HCT116 (cell line): ENCODE measurements at regions not wholly inside any gene's neighbourhood (a gene's known extent, or its start where the extent isn't known, plus 50 kb on each side); places are given as distances from the start of the nearest gene placed in this dataset.

Experiments used
- ATAC-seq: fragments of 200-7000 bp; cut with Tn5 transposase; 2 replicates; pipeline ENCODE4 v1.9.1; 2020; ENCODE audit warnings: mild to moderate bottlenecking, moderate library complexity
- BruUV-seq: library from RNA; stranded (reverse); fragments of 400-500 nt; replicated peaks from 2 replicates; lab custom pipeline; 2021; lab: Mats Ljungman, UMichigan
- CTCF ChIA-PET: fragments of 300-600 bp; sonication (Branson Sonifier 250); formaldehyde crosslinking; loops from one replicate; lab custom pipeline; 2021; ENCODE audit warnings: antibody characterized with exemption; lab: Charles Lee
- POLR2A ChIA-PET: fragments of 300-600, 350-600 bp; sonication (Branson Sonifier 250); formaldehyde crosslinking; loops from one replicate; lab custom pipeline; 2021; ENCODE audit warnings: antibody characterized with exemption; lab: Charles Lee
- RAD21 ChIA-PET, 2 experiments: fragments of 300-600 bp; sonication (Branson Sonifier 250); formaldehyde crosslinking; loops; one replicate each; lab custom pipeline; 2023; ENCODE audit warnings: low total read pairs in 2 of 2; ENCODE audit not compliant: uncharacterized antibody in 2 of 2, unreplicated experiment in 2 of 2, low non-redundant PET in 1 of 2; lab: Charles Lee
- DNase-seq: peaks from one replicate; pipeline ENCODE4 v3.0.0-alpha.2; 2010; ENCODE audit warnings: low read depth, low spot score
- H2AFZ ChIP-seq: fragments of 200-600 bp; shearing (Covaris generic), sonication (generic); 2 replicates; pipeline ENCODE4 v1.6.1; 2017; ENCODE audit warnings: low read depth, mixed run types, mixed read lengths, antibody characterized with exemption, low read length; ENCODE audit not compliant: poor library complexity, severe bottlenecking
- H3K27ac ChIP-seq: 2 replicates; pipeline ENCODE4 v1.5.1; 2012; ENCODE audit warnings: low read depth, low read length
- H3K27me3 ChIP-seq: fragments of 200-600 bp; sonication (generic); 2 replicates; pipeline ENCODE4 v1.6.1; 2016; ENCODE audit warnings: mixed run types, low read length, mixed read lengths; ENCODE audit not compliant: insufficient read depth
- H3K36me3 ChIP-seq, 2 experiments: fragments of 200-500 bp in 1 of 2; fragments of 200-600 bp in 1 of 2; sonication (Bioruptor generic) in 1 of 2; sonication (generic) in 1 of 2; 2 replicates each; pipeline versions ENCODE4 v1.5.1 to v1.6.1; 2014 to 2016; ENCODE audit warnings: low read length in 2 of 2, inconsistent platforms in 1 of 2, mixed read lengths in 1 of 2, mixed run types in 1 of 2; ENCODE audit not compliant: insufficient read depth in 2 of 2, control insufficient read depth in 1 of 2
- H3K4me1 ChIP-seq, 2 experiments: fragments of 200-600 bp in 1 of 2; sonication (generic) in 1 of 2; 2 replicates each; pipeline versions ENCODE4 v1.5.1 to v1.6.1; 2012 to 2017; ENCODE audit warnings: low read length in 2 of 2, inconsistent platforms in 1 of 2, mild to moderate bottlenecking in 1 of 2, mixed read lengths in 1 of 2, mixed run types in 1 of 2, moderate library complexity in 1 of 2; ENCODE audit not compliant: insufficient read depth in 2 of 2, control insufficient read depth in 1 of 2
- H3K4me2 ChIP-seq: fragments of 200-600 bp; sonication (generic); 2 replicates; pipeline ENCODE4 v1.6.1; 2017; ENCODE audit warnings: mixed run types, low read length, mixed read lengths
- H3K4me3 ChIP-seq, 2 experiments: fragments of 200-600 bp in 1 of 2; sonication (generic) in 1 of 2; replicated peaks in 1 of 2; 2 replicates each; pipeline ENCODE4 v1.5.1; 2011 to 2016; ENCODE audit warnings: low read length in 2 of 2, control low read depth in 1 of 2, low read depth in 1 of 2, mild to moderate bottlenecking in 1 of 2, mixed read lengths in 1 of 2, mixed run types in 1 of 2
- H3K79me2 ChIP-seq: fragments of 200-600 bp; sonication (generic); 2 replicates; pipeline ENCODE4 v1.6.1; 2017; ENCODE audit warnings: mild to moderate bottlenecking, mixed run types, low read length, moderate library complexity, mixed read lengths; ENCODE audit not compliant: insufficient read depth
- H3K9ac ChIP-seq: fragments of 200-600 bp; sonication (generic); 2 replicates; pipeline ENCODE4 v1.6.1; 2016; ENCODE audit warnings: low read length, mixed read lengths
- H3K9me2 ChIP-seq: fragments of 200-600 bp; sonication (generic), shearing (Covaris generic); 2 replicates; pipeline ENCODE4 v1.6.1; 2017; ENCODE audit warnings: mixed run types, mild to moderate bottlenecking, moderate library complexity; ENCODE audit not compliant: insufficient read depth
- H3K9me3 ChIP-seq, 2 experiments: fragments of 200-500 bp in 1 of 2; fragments of 200-600 bp in 1 of 2; sonication (Bioruptor generic) in 1 of 2; sonication (generic) in 1 of 2; 2 replicates each; pipeline ENCODE4 v1.6.1; 2014 to 2017; ENCODE audit warnings: low read length in 2 of 2, mixed read lengths in 2 of 2, inconsistent platforms in 1 of 2, low read depth in 1 of 2, mild to moderate bottlenecking in 1 of 2, mixed run types in 1 of 2, moderate library complexity in 1 of 2; ENCODE audit not compliant: control insufficient read depth in 1 of 2, insufficient read depth in 1 of 2
- H4K20me1 ChIP-seq: fragments of 200-600 bp; sonication (generic), shearing (Covaris generic); 2 replicates; pipeline ENCODE4 v1.6.1; 2017; ENCODE audit warnings: mixed run types, mild to moderate bottlenecking, moderate library complexity; ENCODE audit not compliant: insufficient read depth
- CBX3 ChIP-seq: IDR thresholded peaks from 2 replicates; pipeline ENCODE4 v1.6.1; 2012; ENCODE audit warnings: low read depth
- CEBPB ChIP-seq: IDR thresholded peaks from 2 replicates; pipeline ENCODE4 v1.6.1; 2012; ENCODE audit warnings: low read depth
- CTCF ChIP-seq, 3 experiments: fragments of 200-600 bp in 1 of 3; sonication (generic) in 1 of 3; IDR thresholded peaks in 2 of 3; conservative IDR thresholded peaks in 1 of 3; 2 replicates each; pipeline ENCODE4 v1.5.1; 2012 to 2017; ENCODE audit warnings: low read depth in 2 of 3, low read length in 2 of 3, antibody characterized with exemption in 1 of 3, borderline replicate concordance in 1 of 3, control low read depth in 1 of 3, mild to moderate bottlenecking in 1 of 3, mixed read lengths in 1 of 3, mixed run types in 1 of 3, moderate library complexity in 1 of 3; ENCODE audit not compliant: insufficient read depth in 1 of 3
- EGR1 ChIP-seq: IDR thresholded peaks from 2 replicates; pipeline ENCODE4 v1.6.1; 2012; ENCODE audit warnings: low read depth
- ELF1 ChIP-seq: IDR thresholded peaks from 2 replicates; pipeline ENCODE4 v1.6.1; 2012; ENCODE audit warnings: low read depth, borderline replicate concordance
- EZH2phosphoT487 ChIP-seq: fragments of 200-600 bp; IDR thresholded peaks from 2 replicates; pipeline ENCODE4 v1.6.1; 2018; ENCODE audit warnings: antibody characterized with exemption, borderline replicate concordance
- JUND ChIP-seq: IDR thresholded peaks from 2 replicates; pipeline ENCODE4 v1.6.1; 2012
- POLR2A ChIP-seq: IDR thresholded peaks from 2 replicates; pipeline ENCODE4 v1.7.0; 2011; ENCODE audit warnings: borderline replicate concordance; ENCODE audit not compliant: insufficient read depth, insufficient read length; ENCODE audit errors: extremely low read depth
- POLR2AphosphoS5 ChIP-seq: IDR thresholded peaks from 2 replicates; pipeline ENCODE4 v1.6.1; 2011; ENCODE audit warnings: mild to moderate bottlenecking, low read depth, low read length, moderate library complexity
- RAD21 ChIP-seq: IDR thresholded peaks from 2 replicates; pipeline ENCODE4 v1.6.1; 2012; ENCODE audit warnings: low read depth, mild to moderate bottlenecking
- REST ChIP-seq: IDR thresholded peaks from 2 replicates; pipeline ENCODE4 v1.6.1; 2012; ENCODE audit warnings: low read depth
- SIN3A ChIP-seq: IDR thresholded peaks from 2 replicates; pipeline ENCODE4 v1.6.1; 2012; ENCODE audit warnings: low read depth
- SRF ChIP-seq: IDR thresholded peaks from 2 replicates; pipeline ENCODE4 v1.6.1; 2012; ENCODE audit warnings: low read depth
- TCF7L2 ChIP-seq: IDR thresholded peaks from 2 replicates; pipeline ENCODE4 v1.7.0; 2011; ENCODE audit warnings: borderline replicate concordance, inconsistent platforms; ENCODE audit not compliant: insufficient read depth, insufficient read length; ENCODE audit errors: extremely low read depth
- ZFX ChIP-seq: fragments of 450-650 bp; IDR thresholded peaks from 2 replicates; pipeline ENCODE4 v1.6.1; 2017
- ZNF274 ChIP-seq: fragments of 200-500 bp; sonication (Bioruptor generic); IDR thresholded peaks from 2 replicates; pipeline ENCODE4 v1.6.1; 2014; ENCODE audit warnings: mild to moderate bottlenecking, low read depth, low read length, inconsistent platforms
- intact Hi-C: fragments of 100-400 bp; cut with micrococcal nuclease; formaldehyde crosslinking; loops from 2 replicates; pipeline ENCODE4 v1.10.0; 2022

- TF ChIP-seq JUND (no peak), CBX3 (no peak), SRF (no peak), EGR1 (no peak), ZFX (no peak), TCF7L2 (no peak), ZNF274 (no peak), CEBPB (no peak), RAD21 (no peak), SIN3A (no peak), REST (no peak), POLR2AphosphoS5 (no peak), POLR2A (no peak), EZH2phosphoT487 (no peak), CTCF (IDR thresholded peaks at IDR 0.05 in 2 of 3, conservative IDR thresholded peaks at IDR 0.05 in 1 of 3; ENCODE audit: borderline replicate concordance in 1 of 3, insufficient read depth in 1 of 3, low read depth in 2 of 3, low read length in 2 of 3) (no peak), ELF1 (no peak)
- Histone ChIP-seq H3K27me3 (no peaks in the 10 kb centered on the region), H3K4me3 (no peak overlapping the region), H3K9me2 (no peaks in the 10 kb centered on the region), H3K4me2 (no peak overlapping the region), H3K27ac (no peak overlapping the region), H4K20me1 (no peaks in the 10 kb centered on the region), H3K4me1 (no peaks in the 10 kb centered on the region), H3K9me3 (no peaks in the 10 kb centered on the region), H3K79me2 (no peaks in the 10 kb centered on the region), H3K36me3 (no peaks in the 10 kb centered on the region), H3K9ac (no peak overlapping the region), H2AFZ (no peak overlapping the region)
- BruUV-seq, result no TSS peak
- POLR2A ChIA-PET, result no interaction called here
- intact Hi-C loops, result no loop called here
- DNase-seq (no peak), ATAC-seq (no peak)
- RAD21 ChIA-PET, result no interaction called here
- CTCF ChIA-PET, result no interaction called here
Measured at GRCh38 chr15:95148183-95148582, 916.8 kb downstream of the MCTP2 start.
